ENCODE measurements at regions not wholly inside any gene's neighbourhood (a gene's known extent, or its start where the extent isn't known, plus 50 kb on each side); places are given as distances from the start of the nearest gene placed in this dataset.

GRCh38 chr3:152669560-152669959, 165.4 kb upstream of the P2RY1 start:
- TF ChIP-seq POLR2A (IDR thresholded peaks at IDR 0.05; ENCODE audit: borderline replicate concordance, extremely low read depth, insufficient read depth, insufficient read length) (no peak), CTCF (IDR thresholded peaks at IDR 0.05 in 2 of 3, conservative IDR thresholded peaks at IDR 0.05 in 1 of 3; ENCODE audit: borderline replicate concordance in 1 of 3, insufficient read depth in 1 of 3, low read depth in 2 of 3, low read length in 2 of 3) (no peak), POLR2AphosphoS5 (IDR thresholded peaks at IDR 0.05; ENCODE audit: low read depth, low read length) (no peak), MAX (IDR thresholded peaks at IDR 0.05) (no peak), JUND (IDR thresholded peaks at IDR 0.05) (no peak), ZNF274 (IDR thresholded peaks at IDR 0.05; ENCODE audit: low read depth, low read length) (no peak), ATF3 (IDR thresholded peaks at IDR 0.05) (no peak), RAD21 (IDR thresholded peaks at IDR 0.05; ENCODE audit: low read depth) (no peak), ELF1 (IDR thresholded peaks at IDR 0.05; ENCODE audit: borderline replicate concordance, low read depth) (no peak), EZH2 (IDR thresholded peaks at IDR 0.05) (no peak), SP1 (IDR thresholded peaks at IDR 0.05; ENCODE audit: low read depth) (no peak), TCF7L2 (IDR thresholded peaks at IDR 0.05; ENCODE audit: borderline replicate concordance, extremely low read depth, insufficient read depth, insufficient read length) (no peak), EGR1 (IDR thresholded peaks at IDR 0.05; ENCODE audit: low read depth) (no peak)
